OCI-LY7 (cell line): ENCODE measurements at regions not wholly inside any gene's neighbourhood (a gene's known extent, or its start where the extent isn't known, plus 50 kb on each side); places are given as distances from the start of the nearest gene placed in this dataset.

Source experiments
- BruUV-seq: library from RNA; stranded (reverse); fragments of 400-500 nt; replicated peaks from 2 replicates; lab custom pipeline; 2021; lab: Mats Ljungman, UMichigan
- CTCF ChIA-PET: fragments of 300-600 bp; sonication (Branson Sonifier 250); formaldehyde crosslinking; loops from one replicate; lab custom pipeline; 2022; ENCODE audit warnings: antibody characterized with exemption; ENCODE audit not compliant: unreplicated experiment; lab: Charles Lee
- POLR2A ChIA-PET: fragments of 300-600 bp; sonication (Branson Sonifier 250); formaldehyde crosslinking; loops from one replicate; lab custom pipeline; 2022; ENCODE audit warnings: antibody characterized with exemption; lab: Charles Lee
- DNase-seq: peaks from one replicate; pipeline ENCODE4 v3.0.0-alpha.2; 2015; ENCODE audit warnings: low spot score
- H2AFZ ChIP-seq: fragments of 200-600 bp; sonication (generic), shearing (Covaris generic); 2 replicates; pipeline ENCODE4 v1.6.1; 2014; ENCODE audit warnings: mild to moderate bottlenecking, antibody characterized with exemption, low read length, moderate library complexity
- H3K27ac ChIP-seq: fragments of 200-600 bp; sonication (generic); 2 replicates; pipeline ENCODE4 v1.5.1; 2014; ENCODE audit warnings: mixed run types, low read depth, mild to moderate bottlenecking, moderate library complexity, low read length, inconsistent platforms; ENCODE audit not compliant: poor library complexity, severe bottlenecking
- H3K36me3 ChIP-seq: fragments of 200-600 bp; sonication (generic); 2 replicates; pipeline ENCODE4 v1.6.1; 2014; ENCODE audit warnings: mild to moderate bottlenecking, antibody characterized with exemption, low read length, moderate library complexity, mixed read lengths; ENCODE audit not compliant: insufficient read depth
- H3K4me1 ChIP-seq: fragments of 200-600 bp; sonication (generic); 2 replicates; pipeline ENCODE4 v1.5.1; 2014; ENCODE audit warnings: mild to moderate bottlenecking, low read length; ENCODE audit not compliant: insufficient read depth, poor library complexity, severe bottlenecking
- H3K4me2 ChIP-seq: fragments of 200-600 bp; sonication (generic); 2 replicates; pipeline ENCODE4 v1.6.1; 2014; ENCODE audit warnings: mild to moderate bottlenecking, low read length
- H3K4me3 ChIP-seq: fragments of 200-600 bp; sonication (generic); 2 replicates; pipeline ENCODE4 v1.5.1; 2014; ENCODE audit warnings: mild to moderate bottlenecking, low read depth, low read length; ENCODE audit not compliant: poor library complexity, severe bottlenecking
- H3K79me2 ChIP-seq: fragments of 200-600 bp; sonication (generic); 2 replicates; pipeline ENCODE4 v1.6.1; 2016; ENCODE audit warnings: low read depth, mild to moderate bottlenecking, low read length, moderate library complexity, mixed read lengths; ENCODE audit not compliant: insufficient read depth
- H3K9me2 ChIP-seq: fragments of 200-600 bp; sonication (generic); 2 replicates; pipeline ENCODE4 v1.6.1; 2016; ENCODE audit warnings: mild to moderate bottlenecking, low read length, mixed read lengths; ENCODE audit not compliant: insufficient read depth
- H3K9me3 ChIP-seq: fragments of 200-600 bp; sonication (generic); 2 replicates; pipeline ENCODE4 v1.6.1; 2014; ENCODE audit warnings: mild to moderate bottlenecking, mixed run types, low read length, mixed read lengths
- H4K20me1 ChIP-seq: fragments of 200-600 bp; sonication (generic); 2 replicates; pipeline ENCODE4 v1.6.1; 2014; ENCODE audit warnings: mild to moderate bottlenecking, antibody characterized with exemption, low read length, moderate library complexity, mixed read lengths; ENCODE audit not compliant: insufficient read depth
- CTCF ChIP-seq: fragments of 200-600 bp; sonication (generic); conservative IDR thresholded peaks from 2 replicates; pipeline ENCODE4 v1.5.1; 2014; ENCODE audit warnings: mild to moderate bottlenecking, antibody characterized with exemption, low read length, moderate library complexity, mixed read lengths
- EZH2phosphoT487 ChIP-seq: fragments of 200-600 bp; sonication (generic); IDR thresholded peaks from 2 replicates; pipeline ENCODE4 v1.6.1; 2018; ENCODE audit warnings: low read depth, borderline replicate concordance, mild to moderate bottlenecking, mixed run types, antibody characterized with exemption, low read length, moderate library complexity, mixed read lengths
- intact Hi-C: fragments of 100-400 bp; cut with micrococcal nuclease; formaldehyde crosslinking; loops from one replicate; pipeline ENCODE4 v1.10.0; 2022; ENCODE audit not compliant: unreplicated experiment

GRCh38 chr6:167674486-167674885, 152.2 kb upstream of the AFDN start:
- ChIA-PET POLR2A (interaction anchor here (1.2 kb wide), 1 partner anchor 187 kb away, joined by 4 read pairs; no protein-coding TSS in a partner anchor), CTCF (no interaction called here)

GRCh38 chr6:167676000-167676665, 150.6 kb upstream of the AFDN start:
- H3K4me2 ChIP-seq = no peak overlapping the region
- no TSS peak for BruUV-seq

More at GRCh38 chr6:167674486-167674885, 152.2 kb upstream of the AFDN start:
- no peaks in the 10 kb centered on the region for H4K20me1 ChIP-seq
- no peaks in the 10 kb centered on the region for H3K36me3 ChIP-seq
- DNase-seq = no peak
- no peaks in the 10 kb centered on the region for H3K79me2 ChIP-seq
- H2AFZ ChIP-seq = no peak overlapping the region
- no peak overlapping the region for H3K4me2 ChIP-seq
- H3K9me3 ChIP-seq = no peaks in the 10 kb centered on the region
- no peaks in the 10 kb centered on the region for H3K9me2 ChIP-seq
- no peak overlapping the region for H3K4me3 ChIP-seq
- no TSS peak for BruUV-seq
- intact Hi-C loops = no loop called here
- H3K27ac ChIP-seq = no peak overlapping the region
- H3K4me1 ChIP-seq = no peaks in the 10 kb centered on the region
- no peak for TF ChIP-seq CTCF
- no peak for TF ChIP-seq EZH2phosphoT487

More at GRCh38 chr6:167676000-167676665, 150.6 kb upstream of the AFDN start:
- H2AFZ ChIP-seq = no peak overlapping the region
- ChIA-PET CTCF (no interaction called here), POLR2A (no interaction called here)
- no peaks in the 10 kb centered on the region for H3K36me3 ChIP-seq
- intact Hi-C loops = no loop called here
- no peaks in the 10 kb centered on the region for H3K79me2 ChIP-seq
- no peaks in the 10 kb centered on the region for H3K9me3 ChIP-seq
- no peaks in the 10 kb centered on the region for H4K20me1 ChIP-seq
- no peak overlapping the region for H3K4me3 ChIP-seq
- no peaks in the 10 kb centered on the region for H3K4me1 ChIP-seq
- DNase-seq = no peak
- TF ChIP-seq EZH2phosphoT487 = no peak
- TF ChIP-seq CTCF = no peak
- H3K27ac ChIP-seq = no peak overlapping the region
- no peaks in the 10 kb centered on the region for H3K9me2 ChIP-seq
